NCI-H146 treated with DMSO at 0.1 percent for 48 hours (cell line): ENCODE measurements at regions not wholly inside any gene's neighbourhood (a gene's known extent, or its start where the extent isn't known, plus 50 kb on each side); places are given as distances from the start of the nearest gene placed in this dataset.

Source experiments
- DNase-seq: peaks from one replicate; lab custom pipeline; 2025; ENCODE audit not compliant: unreplicated experiment; lab: John Stamatoyannopoulos, UW

- no peak for DNase-seq
Observed at GRCh38 chr16:51085271-51085670, 65.8 kb downstream of the SALL1 start.

DNA sequence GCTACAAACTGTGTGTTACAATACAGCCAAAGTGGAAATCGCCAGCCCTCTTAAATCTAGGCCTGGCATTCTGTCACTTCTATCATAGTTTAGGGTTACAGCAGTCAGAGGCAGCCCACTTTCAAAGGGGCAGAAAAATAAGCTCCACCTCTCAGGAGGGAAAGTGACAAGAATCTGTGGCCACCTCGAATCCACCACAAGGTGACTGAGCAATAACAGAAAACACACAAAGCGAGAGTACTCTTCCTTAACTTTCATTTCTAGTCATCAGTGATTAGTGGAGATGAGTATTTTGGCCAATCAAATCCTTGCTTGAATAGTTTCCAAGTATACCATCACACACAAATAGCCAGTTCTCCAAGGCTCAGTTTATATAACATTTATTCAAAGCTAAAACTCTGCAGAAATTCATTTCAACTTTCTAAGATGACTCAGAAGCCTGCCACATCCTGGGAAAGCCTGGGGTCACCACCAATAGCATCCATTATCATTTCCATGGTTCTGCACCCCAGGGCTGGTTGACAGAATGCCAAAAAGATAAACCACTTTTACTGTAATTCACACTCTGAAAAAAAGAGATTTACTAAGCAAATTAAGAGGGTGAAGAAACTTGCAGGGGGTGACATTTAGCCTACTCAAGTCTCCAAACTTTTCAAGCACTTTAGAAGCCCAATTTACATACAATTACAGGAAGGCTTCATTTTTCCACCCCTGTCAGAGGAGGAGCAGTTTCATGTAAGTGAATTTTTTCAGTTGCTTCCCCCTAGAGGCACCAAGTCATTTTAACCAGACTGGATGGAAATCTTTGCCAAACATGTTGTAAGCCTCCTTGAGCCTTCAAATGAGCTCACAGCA lies 66.8 kb downstream of the SALL1 start:
- no peak for DNase-seq

DNA sequence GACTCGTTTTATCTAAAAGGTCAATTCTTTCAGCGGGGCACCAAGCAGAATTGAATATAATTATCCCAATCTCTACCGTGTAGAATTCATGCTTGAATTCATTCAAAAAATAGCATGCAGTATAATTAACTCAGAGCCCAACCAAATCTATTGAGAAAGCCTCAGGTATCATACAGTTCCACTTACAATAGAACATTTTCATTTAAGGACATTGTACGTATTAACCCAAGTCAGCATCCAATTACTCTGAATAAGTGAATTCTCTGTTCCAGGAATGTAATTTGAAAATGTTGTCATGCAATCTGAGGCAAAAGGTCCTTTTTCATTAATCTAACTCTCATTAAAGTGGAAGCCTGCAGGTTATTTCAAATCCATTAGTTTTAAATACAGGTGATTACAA lies 78.5 kb downstream of the SALL1 start:
- DNase-seq, result peak; percentile 38

GRCh38 chr16:51071326-51071725 lies 79.7 kb downstream of the SALL1 start:
- no peak for DNase-seq

GRCh38 chr16:51067352-51067751 lies 83.7 kb downstream of the SALL1 start:
- no peak for DNase-seq

DNA sequence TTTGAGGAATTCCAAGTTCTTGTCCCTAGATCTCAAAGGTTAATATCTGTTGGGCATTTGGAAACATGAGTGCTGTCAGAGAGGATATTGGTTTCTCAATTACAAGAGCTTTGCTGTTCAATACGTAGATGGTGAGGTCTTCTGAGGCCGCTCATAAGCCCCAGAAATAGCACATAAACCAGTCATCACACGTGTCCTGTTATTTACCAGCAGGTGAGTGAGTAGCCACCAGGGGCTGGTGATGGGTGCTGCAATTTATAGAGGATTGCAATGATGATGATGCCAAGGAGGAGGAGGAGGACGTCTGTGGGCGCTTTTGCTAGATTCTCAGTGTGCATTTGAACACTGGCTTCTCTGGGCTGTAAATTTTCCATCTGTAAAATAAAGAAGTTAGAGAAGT lies 89.0 kb downstream of the SALL1 start:
- peak; percentile 3 for DNase-seq

DNA sequence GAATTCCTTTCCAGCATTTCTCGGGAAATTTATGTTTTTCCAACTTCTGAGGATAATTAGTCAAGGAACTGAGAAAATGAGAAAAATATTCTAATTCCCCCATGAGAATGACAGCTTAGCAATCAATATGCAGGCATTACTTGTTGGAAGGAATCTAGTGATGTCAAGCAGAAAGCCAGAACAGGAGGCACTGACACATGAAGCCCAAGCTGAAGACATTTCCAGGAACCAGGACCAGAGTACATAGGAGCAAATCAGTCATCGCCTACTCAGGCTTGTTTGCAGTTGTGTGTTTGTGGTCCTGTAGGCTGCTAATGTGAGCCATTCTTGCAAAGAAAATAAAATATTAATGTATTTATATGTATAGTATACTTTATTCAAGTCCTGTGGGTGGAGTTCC lies 89.7 kb downstream of the SALL1 start:
- DNase-seq, result no peak

GRCh38 chr16:51057969-51058337 lies 93.1 kb downstream of the SALL1 start:
- DNase-seq, result no peak

GRCh38 chr16:51057102-51057793 lies 93.8 kb downstream of the SALL1 start:
- no peak for DNase-seq

DNA sequence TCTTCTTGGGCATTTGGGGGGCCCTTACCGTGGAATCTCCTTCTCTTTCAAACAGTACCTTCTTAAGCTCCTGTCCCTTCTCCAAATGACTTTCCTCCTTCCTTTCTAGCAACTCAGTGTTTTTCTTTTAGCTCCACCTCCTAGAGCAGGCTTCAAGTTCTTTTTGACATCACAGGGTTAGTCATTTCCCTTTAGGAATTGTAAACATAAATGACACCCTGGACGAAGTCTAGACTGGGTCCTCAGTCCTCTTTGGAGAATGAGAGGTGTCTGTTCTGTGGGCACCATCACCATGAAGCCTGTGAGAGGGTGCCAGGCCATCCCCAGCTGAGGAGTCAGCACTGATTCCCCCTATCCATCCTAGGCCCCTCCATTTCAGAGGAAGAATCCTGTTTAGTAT lies 94.7 kb downstream of the SALL1 start:
- DNase-seq, result no peak

- DNase-seq, result no peak
Observed at GRCh38 chr16:51055434-51055833, 95.6 kb downstream of the SALL1 start.

DNA sequence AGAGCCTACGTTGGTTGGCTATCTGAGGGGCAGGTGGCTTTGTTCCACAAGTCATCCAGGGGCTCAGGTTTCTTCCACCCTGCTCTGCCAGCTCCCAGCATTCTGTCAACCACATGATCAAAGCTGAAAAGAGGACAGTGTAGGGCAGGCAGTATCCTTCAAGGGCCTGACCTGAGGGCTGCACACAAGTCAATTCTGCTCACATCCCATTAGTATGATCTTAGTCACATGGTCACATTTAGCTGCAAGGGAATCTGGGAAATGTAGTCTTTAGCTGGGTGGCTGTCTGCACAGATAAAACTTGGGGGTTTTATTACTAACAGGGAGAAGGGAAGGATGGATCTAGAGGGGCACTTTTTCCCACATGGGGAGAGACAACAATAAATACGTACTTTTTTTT lies 97.3 kb downstream of the SALL1 start:
- DNase-seq, result no peak

DNA sequence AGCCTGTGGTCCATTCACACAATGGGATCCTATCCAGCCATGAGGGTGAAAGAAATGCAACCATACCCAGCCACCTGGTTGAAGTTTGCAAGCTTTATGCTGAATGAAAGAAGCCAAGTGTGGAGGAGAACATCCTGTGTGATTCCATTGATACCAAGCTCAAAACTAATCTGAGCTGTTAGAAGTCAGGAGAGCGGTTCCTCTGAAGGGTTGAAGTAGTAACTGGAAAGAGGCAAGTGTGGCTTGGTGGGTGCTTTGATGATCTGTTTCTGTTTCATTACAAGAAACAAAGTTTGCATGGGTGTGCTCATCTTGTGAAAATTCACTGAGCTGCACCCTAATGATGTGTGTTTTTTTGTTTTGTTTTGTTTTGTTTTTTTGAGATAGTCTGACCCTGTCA lies 99.4 kb downstream of the SALL1 start:
- no peak for DNase-seq

DNA sequence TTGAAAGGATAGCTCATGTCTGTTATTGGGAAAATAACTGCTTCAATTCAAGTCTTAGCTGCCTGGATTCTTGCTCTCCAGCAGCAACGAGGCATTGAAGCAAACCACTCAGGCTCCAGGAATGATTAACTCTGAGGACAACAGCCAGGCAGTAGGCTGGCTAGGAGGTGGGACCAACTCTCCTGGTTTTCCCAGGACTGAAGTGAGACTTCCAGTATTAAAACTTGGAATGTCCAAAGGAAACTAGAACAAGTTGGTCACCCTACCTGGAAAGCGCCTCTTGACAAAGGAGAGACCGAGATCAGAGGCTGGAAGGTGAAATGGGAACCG lies 100.7 kb downstream of the SALL1 start:
- no peak for DNase-seq

GRCh38 chr16:51049678-51050376 lies 101.2 kb downstream of the SALL1 start:
- no peak for DNase-seq

GRCh38 chr16:51049276-51049675 lies 101.8 kb downstream of the SALL1 start:
- no peak for DNase-seq

DNA sequence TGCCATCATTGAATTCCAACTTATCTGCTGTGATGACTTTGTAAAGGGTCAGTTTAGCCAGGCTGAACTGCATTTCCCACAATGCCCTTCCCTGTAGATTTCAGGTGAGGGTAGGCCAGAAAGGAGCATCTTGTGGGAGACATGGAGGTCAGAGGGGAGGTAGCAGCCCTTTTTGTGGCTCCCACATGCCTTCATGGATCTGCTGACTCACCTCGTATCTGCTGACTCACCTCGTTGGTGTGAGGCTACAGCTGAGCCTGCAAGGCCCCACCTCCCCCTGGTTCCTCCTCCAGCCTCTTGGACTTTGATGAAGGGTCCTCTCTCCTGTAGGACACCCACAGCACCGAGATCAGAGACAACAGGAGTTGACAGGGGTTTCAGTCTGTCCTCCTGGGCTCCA lies 102.5 kb downstream of the SALL1 start:
- DNase-seq, result no peak

- DNase-seq, result no peak
Observed at GRCh38 chr16:51045794-51046193, 105.3 kb downstream of the SALL1 start.

GRCh38 chr16:51045186-51045585 lies 105.9 kb downstream of the SALL1 start:
- no peak for DNase-seq

DNA sequence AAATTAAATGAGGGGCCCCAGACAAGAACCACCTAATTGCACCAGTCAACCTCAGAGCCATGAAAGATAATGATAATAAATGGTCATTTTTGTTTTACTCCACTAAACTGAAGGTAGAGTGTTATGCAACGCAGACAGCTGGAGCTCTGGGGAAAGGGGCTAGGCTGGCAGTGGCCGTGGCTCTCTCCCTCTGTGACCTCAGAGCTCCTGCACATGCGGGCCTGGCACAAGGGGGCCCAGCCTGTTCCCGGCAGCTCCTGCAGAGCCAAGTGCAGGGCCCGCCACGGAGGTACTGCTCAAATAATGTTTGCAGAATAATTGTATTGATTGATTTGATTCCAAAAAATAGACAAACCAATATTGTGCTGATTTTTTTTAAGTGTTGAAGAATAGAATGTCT lies 109.5 kb downstream of the SALL1 start:
- DNase-seq, result no peak

- no peak for DNase-seq
Observed at GRCh38 chr16:51040637-51041036, 110.4 kb downstream of the SALL1 start.

DNA sequence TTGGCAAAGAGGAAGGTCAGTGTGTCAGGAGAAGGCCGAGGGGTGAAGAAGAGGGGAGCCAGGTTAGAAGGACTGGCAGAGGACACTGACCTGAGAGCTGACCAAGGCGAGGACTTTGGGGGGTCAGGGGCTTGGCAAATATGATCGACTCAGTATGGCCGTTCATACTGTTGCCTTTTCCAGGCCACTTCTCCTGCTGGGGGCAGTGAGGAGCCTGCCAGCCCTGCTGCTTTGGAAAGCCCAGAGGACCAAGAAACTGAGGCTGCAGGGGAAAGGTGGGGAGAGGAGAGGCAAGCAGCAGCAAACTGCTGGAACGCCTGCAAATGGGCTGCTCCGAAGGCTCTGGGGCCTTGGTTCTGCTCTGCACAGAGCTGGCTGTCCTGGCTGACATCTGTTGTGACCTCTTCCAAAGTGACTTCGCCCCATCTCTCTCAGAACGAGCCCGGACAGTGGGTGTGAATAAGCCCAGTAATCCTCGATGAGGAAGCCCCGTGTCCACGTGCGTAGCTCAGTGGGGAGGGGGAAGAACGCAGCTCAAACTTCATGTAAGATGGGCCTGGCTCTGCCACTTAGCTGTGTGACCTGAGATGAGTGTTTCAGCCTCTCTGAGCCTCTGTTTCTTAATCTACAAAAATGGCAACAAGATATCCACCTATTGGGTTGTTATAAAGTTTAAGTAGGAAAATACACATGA lies 111.3 kb downstream of the SALL1 start:
- no peak for DNase-seq
